ENCODE measurements at regions not wholly inside any gene's neighbourhood (a gene's known extent, or its start where the extent isn't known, plus 50 kb on each side); places are given as distances from the start of the nearest gene placed in this dataset.
"Not testable (repeated sequence)": the region's sequence is repeated elsewhere in the genome, so short reads cannot be mapped to it uniquely, and the experiment has no call there.

DNA sequence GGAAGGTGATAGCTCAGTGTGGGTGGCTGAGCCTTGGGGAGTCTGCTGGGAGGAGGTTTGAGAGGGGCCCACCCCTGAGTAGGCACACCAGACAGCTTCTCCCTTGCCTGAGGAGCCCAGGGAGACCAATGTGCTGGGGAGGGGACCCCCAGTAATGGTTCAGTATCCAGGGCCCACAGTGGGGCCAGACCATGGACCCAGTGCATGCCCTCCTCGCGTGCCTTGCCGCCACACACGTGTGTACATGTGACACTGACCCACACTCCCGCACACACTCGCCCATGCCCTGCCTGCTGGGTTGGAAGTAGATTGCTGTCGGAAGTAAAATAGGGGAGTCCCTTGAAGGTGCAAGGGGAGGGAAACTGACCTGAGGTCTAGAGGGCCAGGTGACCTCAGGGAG is 184.3 kb downstream of the TBC1D2B start:
- H3K27ac Mint-ChIP-seq; H3K4me3 ChIP-seq (ENCODE audit: control extremely low read depth in 1 of 5, extremely low read depth in 1 of 5, insufficient read depth in 1 of 5, low read depth in 2 of 5, low read length in 4 of 5); ATAC-seq (ENCODE audit: low read depth); H3K9me3 ChIP-seq (ENCODE audit: control extremely low read depth in 1 of 3, control insufficient read depth in 2 of 3, insufficient read depth in 1 of 3, low read length in 2 of 3); CTCF ChIA-PET; intact Hi-C loops (cut with micrococcal nuclease); H2AFZ ChIP-seq (ENCODE audit: insufficient read depth, low read depth, low read length, poor library complexity, severe bottlenecking); H3K4me3 Mint-ChIP-seq; H3K9ac ChIP-seq (ENCODE audit: low read length); DNase-seq; H4K20me1 ChIP-seq (ENCODE audit: control insufficient read depth, insufficient read depth, low read length, poor library complexity, severe bottlenecking); H3K9me3 Mint-ChIP-seq (ENCODE audit: insufficient read depth); POLR2A ChIA-PET; H3K79me2 ChIP-seq (ENCODE audit: control insufficient read depth, insufficient read depth, low read length); H3K36me3 ChIP-seq (replicated peaks in 1 of 2; ENCODE audit: control extremely low read depth in 1 of 2, control insufficient read depth in 1 of 2, extremely low read depth in 1 of 2, insufficient read depth in 2 of 2, low read length in 1 of 2); H3K27ac ChIP-seq (ENCODE audit: low read length in 2 of 2); H3K4me2 ChIP-seq (replicated peaks; ENCODE audit: low read depth, low read length, poor library complexity, severe bottlenecking); H3K27me3 ChIP-seq (replicated peaks in 1 of 4; ENCODE audit: control extremely low read depth in 1 of 4, control insufficient read depth in 3 of 4, insufficient read depth in 4 of 4, low read length in 3 of 4): not testable (repeated sequence)
- Mint-ChIP-seq H3K4me1 (peaks cover 15% of the 10 kb centered on the region), H3K27me3 (peaks cover 12% of the 10 kb centered on the region)
- peaks cover 4 to 13% of the 10 kb centered on the region in 2 donors for H3K4me1 ChIP-seq (ENCODE audit: control insufficient read depth in 2 of 2, insufficient read depth in 2 of 2, low read length in 2 of 2)
- 93% methylated on average over 5 of the region's 7 CpGs for WGBS (ENCODE audit: insufficient coverage)

DNA sequence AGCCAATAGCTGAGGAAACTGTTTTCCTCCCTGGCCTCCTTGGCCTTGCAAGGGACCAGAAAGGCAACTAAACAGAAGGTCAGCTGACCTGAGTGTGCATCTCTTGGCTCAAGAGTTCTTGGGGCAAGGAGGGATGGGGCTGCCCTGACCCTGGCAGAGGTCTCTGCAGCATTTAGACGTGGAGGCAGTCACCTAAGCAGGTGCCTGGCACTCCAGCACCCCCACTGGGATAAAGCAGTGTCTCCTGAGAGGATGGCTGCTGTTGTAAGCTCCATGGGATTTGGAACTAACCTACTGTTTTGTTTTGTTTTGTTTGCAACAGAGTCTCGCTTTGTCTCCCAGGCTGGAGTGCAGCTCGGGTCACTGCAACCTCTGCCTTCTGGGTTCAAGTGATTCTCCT is 185.2 kb downstream of the TBC1D2B start:
- H3K9me3 ChIP-seq (ENCODE audit: control extremely low read depth in 1 of 3, control insufficient read depth in 2 of 3, insufficient read depth in 1 of 3, low read length in 2 of 3): no peaks in the 10 kb centered on the region
- Mint-ChIP-seq H3K4me1 (peaks cover 15% of the 10 kb centered on the region), H3K4me3 (no peak overlapping the region), H3K27me3 (peaks cover 12% of the 10 kb centered on the region), H3K27ac (no peak overlapping the region), H3K9me3 (ENCODE audit: insufficient read depth) (no peaks in the 10 kb centered on the region)
- CTCF ChIA-PET: no interaction called here
- no peak for TF ChIP-seq EZH2 (IDR thresholded peaks at IDR 0.05; ENCODE audit: borderline replicate concordance, insufficient read depth, low read depth, low read length, poor library complexity, severe bottlenecking)
- TF ChIP-seq, protein P1, sequence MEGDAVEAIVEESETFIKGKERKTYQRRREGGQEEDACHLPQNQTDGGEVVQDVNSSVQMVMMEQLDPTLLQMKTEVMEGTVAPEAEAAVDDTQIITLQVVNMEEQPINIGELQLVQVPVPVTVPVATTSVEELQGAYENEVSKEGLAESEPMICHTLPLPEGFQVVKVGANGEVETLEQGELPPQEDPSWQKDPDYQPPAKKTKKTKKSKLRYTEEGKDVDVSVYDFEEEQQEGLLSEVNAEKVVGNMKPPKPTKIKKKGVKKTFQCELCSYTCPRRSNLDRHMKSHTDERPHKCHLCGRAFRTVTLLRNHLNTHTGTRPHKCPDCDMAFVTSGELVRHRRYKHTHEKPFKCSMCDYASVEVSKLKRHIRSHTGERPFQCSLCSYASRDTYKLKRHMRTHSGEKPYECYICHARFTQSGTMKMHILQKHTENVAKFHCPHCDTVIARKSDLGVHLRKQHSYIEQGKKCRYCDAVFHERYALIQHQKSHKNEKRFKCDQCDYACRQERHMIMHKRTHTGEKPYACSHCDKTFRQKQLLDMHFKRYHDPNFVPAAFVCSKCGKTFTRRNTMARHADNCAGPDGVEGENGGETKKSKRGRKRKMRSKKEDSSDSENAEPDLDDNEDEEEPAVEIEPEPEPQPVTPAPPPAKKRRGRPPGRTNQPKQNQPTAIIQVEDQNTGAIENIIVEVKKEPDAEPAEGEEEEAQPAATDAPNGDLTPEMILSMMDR (IDR thresholded peaks at IDR 0.05): no peak
- ATAC-seq (ENCODE audit: low read depth) (no peak), DNase-seq (no peak)
- POLR2A ChIA-PET: no interaction called here
- H2AFZ ChIP-seq (ENCODE audit: insufficient read depth, low read depth, low read length, poor library complexity, severe bottlenecking): no peak overlapping the region
- no peak overlapping the region for H3K27ac ChIP-seq (ENCODE audit: low read length in 2 of 2)
- intact Hi-C loops (cut with micrococcal nuclease): no loop called here
- H3K4me1 ChIP-seq (ENCODE audit: control insufficient read depth in 2 of 2, insufficient read depth in 2 of 2, low read length in 2 of 2): peaks cover 4 to 13% of the 10 kb centered on the region in 2 donors
- no peaks in the 10 kb centered on the region for H3K79me2 ChIP-seq (ENCODE audit: control insufficient read depth, insufficient read depth, low read length)
- H3K4me2 ChIP-seq (replicated peaks; ENCODE audit: low read depth, low read length, poor library complexity, severe bottlenecking): no peak overlapping the region
- no peak overlapping the region for H3K9ac ChIP-seq (ENCODE audit: low read length)
- 81% methylated on average over 3 of the region's 3 CpGs for WGBS (ENCODE audit: insufficient coverage)
- H3K36me3 ChIP-seq (replicated peaks in 1 of 2; ENCODE audit: control extremely low read depth in 1 of 2, control insufficient read depth in 1 of 2, extremely low read depth in 1 of 2, insufficient read depth in 2 of 2, low read length in 1 of 2): no peaks in the 10 kb centered on the region
- H3K4me3 ChIP-seq (ENCODE audit: control extremely low read depth in 1 of 5, extremely low read depth in 1 of 5, insufficient read depth in 1 of 5, low read depth in 2 of 5, low read length in 4 of 5): no peak overlapping the region
- H3K27me3 ChIP-seq (replicated peaks in 1 of 4; ENCODE audit: control extremely low read depth in 1 of 4, control insufficient read depth in 3 of 4, insufficient read depth in 4 of 4, low read length in 3 of 4): peaks cover 0 to 5% (median 0%) of the 10 kb centered on the region in 4 experiments
- no peaks in the 10 kb centered on the region for H4K20me1 ChIP-seq (ENCODE audit: control insufficient read depth, insufficient read depth, low read length, poor library complexity, severe bottlenecking)

DNA sequence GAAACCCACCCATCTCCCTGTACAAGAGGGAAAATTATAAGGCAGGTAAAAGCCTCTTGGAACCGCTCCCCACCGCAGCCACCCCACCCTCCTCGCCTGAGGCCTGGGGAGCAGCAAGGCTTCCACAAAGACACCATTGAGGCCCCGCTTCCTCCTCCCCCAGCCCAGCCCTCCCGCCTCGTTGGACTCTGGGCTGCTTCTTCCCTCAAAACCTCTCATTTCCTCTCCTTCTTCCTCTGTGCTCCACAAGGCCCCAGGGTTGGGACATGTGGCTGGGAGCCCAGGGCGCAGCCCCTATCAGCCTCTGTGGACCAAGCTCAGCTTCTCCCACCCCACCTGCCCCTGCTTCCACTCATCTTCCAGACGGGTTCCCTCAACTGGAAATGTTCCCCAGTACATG is 185.6 kb downstream of the TBC1D2B start:
- H3K27ac ChIP-seq (ENCODE audit: low read length in 2 of 2); H3K4me3 ChIP-seq (ENCODE audit: control extremely low read depth in 1 of 5, extremely low read depth in 1 of 5, insufficient read depth in 1 of 5, low read depth in 2 of 5, low read length in 4 of 5); H3K9ac ChIP-seq (ENCODE audit: low read length); CTCF ChIA-PET; H3K36me3 ChIP-seq (replicated peaks in 1 of 2; ENCODE audit: control extremely low read depth in 1 of 2, control insufficient read depth in 1 of 2, extremely low read depth in 1 of 2, insufficient read depth in 2 of 2, low read length in 1 of 2); H3K9me3 ChIP-seq (ENCODE audit: control extremely low read depth in 1 of 3, control insufficient read depth in 2 of 3, insufficient read depth in 1 of 3, low read length in 2 of 3); ATAC-seq (ENCODE audit: low read depth); POLR2A ChIA-PET; intact Hi-C loops (cut with micrococcal nuclease); H3K9me3 Mint-ChIP-seq (ENCODE audit: insufficient read depth); H3K4me3 Mint-ChIP-seq; H3K27me3 ChIP-seq (replicated peaks in 1 of 4; ENCODE audit: control extremely low read depth in 1 of 4, control insufficient read depth in 3 of 4, insufficient read depth in 4 of 4, low read length in 3 of 4); H2AFZ ChIP-seq (ENCODE audit: insufficient read depth, low read depth, low read length, poor library complexity, severe bottlenecking); H3K79me2 ChIP-seq (ENCODE audit: control insufficient read depth, insufficient read depth, low read length); DNase-seq; H4K20me1 ChIP-seq (ENCODE audit: control insufficient read depth, insufficient read depth, low read length, poor library complexity, severe bottlenecking); H3K27ac Mint-ChIP-seq: not testable (repeated sequence)
- WGBS (ENCODE audit: insufficient coverage): 4% methylated on average over 3 of the region's 8 CpGs
- Histone ChIP-seq H3K4me2 (replicated peaks; ENCODE audit: low read depth, low read length, poor library complexity, severe bottlenecking) (peak overlapping the region; percentile 28), H3K4me1 (ENCODE audit: control insufficient read depth in 2 of 2, insufficient read depth in 2 of 2, low read length in 2 of 2) (peaks cover 4 to 13% of the 10 kb centered on the region in 2 donors)
- H3K4me1 Mint-ChIP-seq: peaks cover 15% of the 10 kb centered on the region
- H3K27me3 Mint-ChIP-seq: peaks cover 12% of the 10 kb centered on the region

Data from B cell (primary cell).